Activated naive CD8-positive, alpha-beta T cell treated with anti-CD3 and anti-CD28 coated beads for 36 hours (primary cell): ENCODE measurements at regions not wholly inside any gene's neighbourhood (a gene's known extent, or its start where the extent isn't known, plus 50 kb on each side); places are given as distances from the start of the nearest gene placed in this dataset.

Experiments used
- DNase-seq: peaks from one replicate; pipeline ENCODE4 v3.0.0; 2021
- H3K27ac Mint-ChIP-seq: one replicate; pipeline ENCODE4 v1.8.0; 2022; ENCODE audit warnings: mild to moderate bottlenecking, moderate library complexity, mixed read lengths
- H3K27me3 Mint-ChIP-seq: one replicate; pipeline ENCODE4 v1.8.0; 2022; ENCODE audit warnings: mild to moderate bottlenecking, mixed read lengths
- H3K36me3 Mint-ChIP-seq: one replicate; pipeline ENCODE4 v1.8.0; 2021; ENCODE audit warnings: mild to moderate bottlenecking, mixed read lengths
- H3K4me1 Mint-ChIP-seq: one replicate; pipeline ENCODE4 v1.8.0; 2021; ENCODE audit warnings: mixed read lengths
- H3K4me3 Mint-ChIP-seq: one replicate; pipeline ENCODE4 v1.8.0; 2022; ENCODE audit warnings: mild to moderate bottlenecking, moderate library complexity, mixed read lengths
- H3K9me3 Mint-ChIP-seq: one replicate; pipeline ENCODE4 v1.8.0; 2022; ENCODE audit warnings: mixed read lengths

- Mint-ChIP-seq H3K27me3 (peaks cover 5% of the 10 kb centered on the region), H3K9me3 (no peaks in the 10 kb centered on the region), H3K4me1 (no peaks in the 10 kb centered on the region), H3K36me3 (no peaks in the 10 kb centered on the region), H3K27ac (no peak overlapping the region), H3K4me3 (no peak overlapping the region)
- DNase-seq: peak; percentile 6
These were observed 72.9 kb upstream of the DSP start for GRCh38 chr6:7468382-7469081.

- no peak for DNase-seq
- Mint-ChIP-seq H3K27ac (no peak overlapping the region), H3K4me1 (no peaks in the 10 kb centered on the region), H3K27me3 (peaks cover 5% of the 10 kb centered on the region), H3K4me3 (no peak overlapping the region), H3K36me3 (no peaks in the 10 kb centered on the region), H3K9me3 (no peaks in the 10 kb centered on the region)
These were observed 71.8 kb upstream of the DSP start for GRCh38 chr6:7469696-7470095.

- Mint-ChIP-seq H3K27me3 (peaks cover 5% of the 10 kb centered on the region), H3K9me3 (no peaks in the 10 kb centered on the region), H3K4me1 (no peaks in the 10 kb centered on the region), H3K36me3 (no peaks in the 10 kb centered on the region), H3K4me3 (no peak overlapping the region), H3K27ac (no peak overlapping the region)
- no peak for DNase-seq
These were observed 70.3 kb upstream of the DSP start for GRCh38 chr6:7471171-7471570.

GRCh38 chr6:7473805-7474719 lies 67.4 kb upstream of the DSP start:
- H3K27me3 Mint-ChIP-seq: peaks cover 5% of the 10 kb centered on the region
- no peak overlapping the region for H3K4me3 Mint-ChIP-seq
- no peak for DNase-seq
- no peaks in the 10 kb centered on the region for H3K4me1 Mint-ChIP-seq
- no peaks in the 10 kb centered on the region for H3K36me3 Mint-ChIP-seq
- no peaks in the 10 kb centered on the region for H3K9me3 Mint-ChIP-seq
- no peak overlapping the region for H3K27ac Mint-ChIP-seq

- Mint-ChIP-seq H3K27me3 (peaks cover 5% of the 10 kb centered on the region), H3K36me3 (no peaks in the 10 kb centered on the region), H3K4me1 (no peaks in the 10 kb centered on the region), H3K27ac (no peak overlapping the region), H3K9me3 (no peaks in the 10 kb centered on the region), H3K4me3 (no peak overlapping the region)
- DNase-seq: no peak
These were observed 66.4 kb upstream of the DSP start for GRCh38 chr6:7475081-7475480.

- Mint-ChIP-seq H3K36me3 (no peaks in the 10 kb centered on the region), H3K9me3 (no peaks in the 10 kb centered on the region), H3K27me3 (no peaks in the 10 kb centered on the region), H3K4me3 (no peak overlapping the region), H3K27ac (no peak overlapping the region), H3K4me1 (no peaks in the 10 kb centered on the region)
- DNase-seq: no peak
These were observed 61.6 kb upstream of the DSP start for GRCh38 chr6:7479801-7480266.

- DNase-seq: no peak
- H3K27me3 Mint-ChIP-seq: peaks cover 4% of the 10 kb centered on the region
- H3K9me3 Mint-ChIP-seq: no peaks in the 10 kb centered on the region
- H3K27ac Mint-ChIP-seq: no peak overlapping the region
- H3K4me1 Mint-ChIP-seq: no peaks in the 10 kb centered on the region
- no peak overlapping the region for H3K4me3 Mint-ChIP-seq
- H3K36me3 Mint-ChIP-seq: no peaks in the 10 kb centered on the region
These were observed 56.8 kb upstream of the DSP start for GRCh38 chr6:7484666-7485065.

GRCh38 chr6:7486951-7487350 lies 54.5 kb upstream of the DSP start:
- H3K4me3 Mint-ChIP-seq: no peak overlapping the region
- H3K4me1 Mint-ChIP-seq: no peaks in the 10 kb centered on the region
- H3K27ac Mint-ChIP-seq: no peak overlapping the region
- H3K27me3 Mint-ChIP-seq: peaks cover 4% of the 10 kb centered on the region
- no peaks in the 10 kb centered on the region for H3K36me3 Mint-ChIP-seq
- no peak for DNase-seq
- no peaks in the 10 kb centered on the region for H3K9me3 Mint-ChIP-seq

- peaks cover 2% of the 10 kb centered on the region for H3K9me3 Mint-ChIP-seq
- DNase-seq: no peak
- H3K27me3 Mint-ChIP-seq: peaks cover 4% of the 10 kb centered on the region
- H3K36me3 Mint-ChIP-seq: no peaks in the 10 kb centered on the region
- H3K4me1 Mint-ChIP-seq: no peaks in the 10 kb centered on the region
- H3K27ac Mint-ChIP-seq: no peak overlapping the region
- no peak overlapping the region for H3K4me3 Mint-ChIP-seq
These were observed 53.0 kb upstream of the DSP start for GRCh38 chr6:7488494-7488893.

- Mint-ChIP-seq H3K36me3 (no peaks in the 10 kb centered on the region), H3K4me3 (no peak overlapping the region), H3K27ac (no peak overlapping the region), H3K27me3 (peaks cover 8% of the 10 kb centered on the region), H3K9me3 (peaks cover 2% of the 10 kb centered on the region), H3K4me1 (no peaks in the 10 kb centered on the region)
- no peak for DNase-seq
These were observed 52.1 kb upstream of the DSP start for GRCh38 chr6:7489376-7489775.
